Sigmoid colon (tissue), 4 donors: ENCODE measurements at regions not wholly inside any gene's neighbourhood (a gene's known extent, or its start where the extent isn't known, plus 50 kb on each side); places are given as distances from the start of the nearest gene placed in this dataset.

ENCODE experiments used
- CTCF ChIP-seq, 4 experiments: fragments of 450-650 bp in 3 of 4; fragments of 200-600 bp in 1 of 4; IDR thresholded peaks; one replicate each; pipeline ENCODE4 v1.5.1; 2016 to 2019; ENCODE audit warnings: antibody characterized with exemption in 4 of 4, mild to moderate bottlenecking in 3 of 4, moderate library complexity in 2 of 4
- POLR2A ChIP-seq, 2 donors: fragments of 450-650 bp; IDR thresholded peaks; one replicate each; pipeline ENCODE4 v1.6.1; 2016; ENCODE audit warnings: antibody characterized with exemption in 2 of 2, mild to moderate bottlenecking in 2 of 2, moderate library complexity in 2 of 2
- POLR2AphosphoS5 ChIP-seq, 4 donors: sonication (generic); formaldehyde crosslinking; IDR thresholded peaks; one replicate each; pipeline ENCODE4 v1.6.1; 2017; ENCODE audit warnings: antibody characterized with exemption in 4 of 4

- TF ChIP-seq POLR2AphosphoS5 (IDR thresholded peaks at IDR 0.05) = no peak
- TF ChIP-seq CTCF (IDR thresholded peaks at IDR 0.05) = no peak
- TF ChIP-seq POLR2A (IDR thresholded peaks at IDR 0.05) = no peak
These were observed 142.6 kb downstream of the INHBB start for GRCh38 chr2:120488531-120488930.
